Stimulated activated naive CD8-positive, alpha-beta T cell treated with anti-CD3 and anti-CD28 coated beads, Interleukin-15, Interleukin-2, amounts not matched to agents 100 U/mL and 50 U/mL, for 24 hours (primary cell): ENCODE measurements at regions not wholly inside any gene's neighbourhood (a gene's known extent, or its start where the extent isn't known, plus 50 kb on each side); places are given as distances from the start of the nearest gene placed in this dataset.

Experiments used
- ATAC-seq: fragments of 150-1000 bp; cut with Tn5 transposase; one replicate; pipeline ENCODE4 v1.10.0; 2021
- DNase-seq: peaks from one replicate; pipeline ENCODE4 v3.0.0; 2021

- DNase-seq, result no peak
- ATAC-seq, result no peak
Observed at GRCh38 chr5:8473827-8474568, 605.0 kb downstream of the MTRR start.

GRCh38 chr5:8474569-8474930 lies 605.6 kb downstream of the MTRR start:
- no peak for ATAC-seq
- DNase-seq, result no peak

- DNase-seq (no peak), ATAC-seq (no peak)
Observed at GRCh38 chr5:8478326-8478725, 609.4 kb downstream of the MTRR start.

GRCh38 chr5:8481007-8481406 lies 612.1 kb downstream of the MTRR start:
- ATAC-seq (no peak), DNase-seq (no peak)

- no peak for ATAC-seq
- no peak for DNase-seq
Observed at GRCh38 chr5:8491254-8491653, 622.3 kb downstream of the MTRR start.

- no peak for ATAC-seq
- no peak for DNase-seq
Observed at GRCh38 chr5:8493176-8493575, 624.2 kb downstream of the MTRR start.

- no peak for ATAC-seq
Observed at GRCh38 chr5:8500426-8500825, 631.5 kb downstream of the MTRR start.

GRCh38 chr5:8505196-8505595 lies 636.2 kb downstream of the MTRR start:
- ATAC-seq (no peak), DNase-seq (no peak)

More at GRCh38 chr5:8500426-8500825, 631.5 kb downstream of the MTRR start:
- DNase-seq, result no peak

GRCh38 chr5:8508231-8508630 lies 639.3 kb downstream of the MTRR start:
- ATAC-seq, result no peak
- no peak for DNase-seq

- ATAC-seq, result no peak
- DNase-seq, result no peak
Observed at GRCh38 chr5:8516356-8516755, 647.4 kb downstream of the MTRR start.

- DNase-seq (no peak), ATAC-seq (no peak)
Observed at GRCh38 chr5:8517456-8517855, 648.5 kb downstream of the MTRR start.

- ATAC-seq (no peak), DNase-seq (no peak)
Observed at GRCh38 chr5:8520917-8521316, 652.0 kb downstream of the MTRR start.

- DNase-seq (no peak), ATAC-seq (no peak)
Observed at GRCh38 chr5:8521991-8522390, 653.0 kb downstream of the MTRR start.

- ATAC-seq (no peak), DNase-seq (no peak)
Observed at GRCh38 chr5:8522646-8523045, 653.7 kb downstream of the MTRR start.

- DNase-seq (no peak), ATAC-seq (no peak)
Observed at GRCh38 chr5:8523501-8523900, 654.6 kb downstream of the MTRR start.

- DNase-seq (no peak), ATAC-seq (no peak)
Observed at GRCh38 chr5:8525819-8526218, 656.9 kb downstream of the MTRR start.

- DNase-seq, result no peak
Observed at GRCh38 chr5:8528106-8528505, 659.2 kb downstream of the MTRR start.

GRCh38 chr5:8538821-8539220 lies 669.9 kb downstream of the MTRR start:
- DNase-seq (no peak), ATAC-seq (no peak)

More at GRCh38 chr5:8528106-8528505, 659.2 kb downstream of the MTRR start:
- no peak for ATAC-seq

GRCh38 chr5:8540317-8540716 lies 671.4 kb downstream of the MTRR start:
- no peak for ATAC-seq
- no peak for DNase-seq

GRCh38 chr5:8550921-8551320 lies 682.0 kb downstream of the MTRR start:
- DNase-seq (no peak), ATAC-seq (no peak)

- no peak for ATAC-seq
- DNase-seq, result no peak
Observed at GRCh38 chr5:8553364-8553763, 684.4 kb downstream of the MTRR start.

- ATAC-seq (no peak), DNase-seq (no peak)
Observed at GRCh38 chr5:8557728-8558127, 688.8 kb downstream of the MTRR start.

- DNase-seq (no peak), ATAC-seq (no peak)
Observed at GRCh38 chr5:8560776-8561175, 691.8 kb downstream of the MTRR start.

GRCh38 chr5:8561224-8561840 lies 692.4 kb downstream of the MTRR start:
- DNase-seq, result no peak
- ATAC-seq, result no peak
